AG20443 (cell line): ENCODE measurements at regions not wholly inside any gene's neighbourhood (a gene's known extent, or its start where the extent isn't known, plus 50 kb on each side); places are given as distances from the start of the nearest gene placed in this dataset.

Experiments
- DNase-seq: peaks from one replicate; pipeline ENCODE4 v3.0.0; 2012; ENCODE audit warnings: low spot score, mixed read lengths

- DNase-seq = no peak
Measured at GRCh38 chr12:91311081-91311480, 128.5 kb upstream of the DCN start.

GRCh38 chr12:91309450-91309849 is 126.8 kb upstream of the DCN start:
- DNase-seq = no peak

GRCh38 chr12:91307957-91308670 is 125.5 kb upstream of the DCN start:
- no peak for DNase-seq

GRCh38 chr12:91290354-91290753 is 107.7 kb upstream of the DCN start:
- DNase-seq = no peak

GRCh38 chr12:91289906-91290305 is 107.3 kb upstream of the DCN start:
- no peak for DNase-seq

GRCh38 chr12:91289072-91289471 is 106.5 kb upstream of the DCN start:
- DNase-seq = no peak

- no peak for DNase-seq
Measured at GRCh38 chr12:91287753-91288152, 105.1 kb upstream of the DCN start.

- no peak for DNase-seq
Measured at GRCh38 chr12:91278126-91278525, 95.5 kb upstream of the DCN start.

- DNase-seq = peak; percentile 10
Measured at GRCh38 chr12:91276509-91276908, 93.9 kb upstream of the DCN start.

- DNase-seq = no peak
Measured at GRCh38 chr12:91275321-91275720, 92.7 kb upstream of the DCN start.

GRCh38 chr12:91274916-91275315 is 92.3 kb upstream of the DCN start:
- peak; percentile 9 for DNase-seq

GRCh38 chr12:91273560-91273959 is 90.9 kb upstream of the DCN start:
- DNase-seq = no peak

- DNase-seq = no peak
Measured at GRCh38 chr12:91272461-91273063, 89.9 kb upstream of the DCN start.

GRCh38 chr12:91271185-91271584 is 88.6 kb upstream of the DCN start:
- no peak for DNase-seq

GRCh38 chr12:91267039-91267438 is 84.4 kb upstream of the DCN start:
- DNase-seq = no peak

GRCh38 chr12:91264178-91264577 is 81.6 kb upstream of the DCN start:
- DNase-seq = no peak

GRCh38 chr12:91261820-91262676 is 79.4 kb upstream of the DCN start:
- no peak for DNase-seq

- no peak for DNase-seq
Measured at GRCh38 chr12:91256411-91256810, 73.8 kb upstream of the DCN start.

- DNase-seq = no peak
Measured at GRCh38 chr12:91252341-91252740, 69.7 kb upstream of the DCN start.

GRCh38 chr12:91250273-91250665 is 67.7 kb upstream of the DCN start:
- DNase-seq = no peak

- DNase-seq = peak; percentile 30
Measured at GRCh38 chr12:91249518-91250272, 67.1 kb upstream of the DCN start.

GRCh38 chr12:91249054-91249453 is 66.4 kb upstream of the DCN start:
- DNase-seq = no peak
